Occipital lobe (tissue), 2 donors: ENCODE measurements at regions not wholly inside any gene's neighbourhood (a gene's known extent, or its start where the extent isn't known, plus 50 kb on each side); places are given as distances from the start of the nearest gene placed in this dataset. TPM values are rescaled to one million over a fixed set of nuclear protein-coding genes. Genes with fewer than 3 reads are reported as not detected.
A peak's percentile ranks its signal among the peaks of the same experiment; 100 is the strongest.

ENCODE experiments used
- DNase-seq: peaks from one replicate; lab custom pipeline; 2025; lab: John Stamatoyannopoulos, UW
- small RNA-seq: library from RNA; depleted of rRNA; stranded (forward); fragments of <200 nt; gene quantifications from one replicate; pipeline ENCODE3, GENCODE V24; 2014

DNA sequence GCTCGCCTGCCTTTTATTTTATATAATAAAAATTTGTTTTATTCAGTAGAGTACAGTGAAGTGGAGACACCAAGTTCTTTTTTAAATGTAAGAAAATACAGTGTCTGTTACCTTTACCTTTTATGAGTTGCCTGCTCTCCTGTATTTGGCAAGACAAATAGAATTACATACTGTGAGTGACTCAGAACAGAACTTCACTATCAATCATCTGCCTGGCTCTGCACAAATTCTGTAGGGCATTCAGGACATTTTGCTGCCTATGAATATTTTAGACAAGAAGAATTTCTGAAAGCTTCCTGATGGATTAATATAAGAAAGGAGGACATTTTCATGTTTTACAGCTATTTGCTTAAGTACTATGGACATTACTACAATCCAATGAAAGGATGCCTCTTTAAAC lies 135.4 kb upstream of the PHF14 start:
- DNase-seq: no peak

DNA sequence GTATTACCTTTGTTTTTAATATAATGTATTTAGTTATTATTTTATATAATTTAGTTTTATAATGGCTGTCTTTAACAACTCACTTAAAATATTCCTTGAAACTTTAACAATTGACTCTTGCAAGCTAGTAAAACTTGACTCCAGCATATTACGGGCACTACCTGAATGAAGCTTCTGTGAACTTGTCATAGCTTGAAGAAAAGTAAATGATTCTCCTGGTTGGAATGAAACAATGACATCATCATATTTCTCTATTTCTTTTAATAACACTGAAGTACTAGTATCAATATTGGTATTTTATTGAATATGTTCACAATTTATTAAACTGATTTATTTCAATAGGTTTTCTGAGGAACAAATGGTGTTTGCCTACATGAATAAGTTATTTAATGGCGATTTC lies 128.4 kb upstream of the PHF14 start:
- no peak for DNase-seq

DNA sequence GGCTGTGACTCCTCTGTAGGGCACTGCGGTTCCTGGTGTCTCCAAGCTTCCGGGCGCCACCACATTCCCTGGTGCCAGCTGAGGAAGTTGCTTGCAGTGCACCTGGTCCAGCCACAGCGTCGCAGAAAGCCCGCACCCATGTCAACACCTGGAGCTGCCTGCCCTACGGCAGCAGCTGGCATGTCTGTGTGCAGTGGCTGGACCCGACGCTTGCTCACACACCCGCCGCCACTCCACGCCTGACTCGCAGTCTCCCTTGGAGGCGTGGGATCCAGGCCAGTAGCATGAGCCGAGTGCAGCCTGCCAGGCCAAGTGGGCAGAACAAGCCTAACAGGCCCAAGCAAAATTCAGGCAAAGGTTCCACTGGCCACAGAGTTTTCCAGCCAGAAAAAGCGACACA lies 118.1 kb upstream of the PHF14 start:
- no peak for DNase-seq

DNA sequence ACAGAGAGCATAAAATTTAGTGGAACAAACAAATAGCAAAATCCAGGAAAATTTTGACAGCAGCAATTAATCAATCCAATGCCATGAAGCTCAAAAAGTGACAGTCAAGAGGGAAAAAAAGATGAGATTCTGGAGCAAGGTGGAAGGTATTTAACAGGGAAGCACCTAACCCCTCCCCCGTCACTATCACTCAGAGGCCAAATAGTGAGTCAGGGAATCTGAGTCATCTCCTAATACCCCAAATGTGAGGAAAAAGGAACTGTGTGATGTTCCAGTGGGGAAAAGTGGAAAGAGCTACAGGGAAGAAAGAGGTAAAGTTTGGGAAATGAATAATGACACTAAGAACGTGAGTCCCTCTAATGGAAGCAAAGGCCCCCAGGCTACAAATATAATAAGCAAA lies 113.2 kb upstream of the PHF14 start:
- DNase-seq: no peak

DNA sequence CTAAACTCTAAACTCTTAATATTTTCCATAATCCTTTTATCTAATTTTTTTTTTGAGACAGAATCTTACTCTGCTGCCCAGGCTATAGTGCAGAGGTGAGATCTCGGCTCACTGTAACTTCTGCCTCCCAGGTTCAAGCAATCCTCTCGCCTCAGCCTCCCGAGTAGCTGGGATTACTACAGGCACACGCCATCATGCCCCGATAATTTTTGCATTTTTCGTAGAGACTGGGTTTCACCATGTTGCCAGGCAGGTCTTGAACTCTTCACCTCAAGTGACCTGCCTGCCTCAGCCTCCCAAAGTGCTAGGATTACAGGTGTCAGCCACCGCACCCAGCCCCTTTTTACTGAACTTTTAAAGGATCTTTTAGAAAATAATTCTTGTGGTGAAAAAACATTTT lies 110.2 kb upstream of the PHF14 start:
- no peak for DNase-seq

DNA sequence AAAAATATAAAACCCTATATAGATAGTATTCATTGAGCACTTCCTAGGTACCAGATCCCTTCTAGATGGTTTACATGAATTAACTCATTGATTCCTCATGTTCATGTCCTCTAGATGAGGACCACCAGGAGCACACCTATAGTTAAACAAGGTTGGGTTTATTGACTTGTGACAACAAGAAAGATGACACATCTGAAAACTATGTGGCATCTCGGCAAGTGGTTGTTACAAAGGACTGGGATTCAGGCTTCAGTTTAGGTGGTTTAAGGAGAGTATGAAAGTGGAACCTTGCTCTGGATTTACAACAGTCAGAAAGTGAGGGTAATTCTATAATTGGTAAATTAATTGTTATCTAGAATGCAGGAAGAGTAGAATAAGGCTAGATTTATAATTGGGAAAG lies 99.0 kb upstream of the PHF14 start:
- DNase-seq: no peak

DNA sequence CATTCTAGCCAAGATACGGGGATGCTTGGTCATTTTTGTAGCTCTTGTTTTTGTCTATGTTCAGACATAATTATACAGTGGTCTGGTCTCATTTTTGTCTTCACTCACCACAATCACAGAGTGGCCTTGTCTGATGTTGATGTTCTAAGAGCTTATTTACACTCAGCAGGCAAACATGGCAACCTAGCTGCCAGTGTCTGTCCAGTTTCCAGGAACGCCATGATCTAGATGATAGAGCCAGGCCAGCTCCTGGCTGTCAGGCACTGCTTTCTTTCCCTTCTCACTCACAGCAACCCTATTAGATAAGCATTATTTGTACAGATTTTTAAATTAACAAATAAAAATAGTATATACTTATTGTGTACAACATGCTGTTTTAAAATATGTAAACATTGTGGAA lies 98.6 kb upstream of the PHF14 start:
- no peak for DNase-seq

DNA sequence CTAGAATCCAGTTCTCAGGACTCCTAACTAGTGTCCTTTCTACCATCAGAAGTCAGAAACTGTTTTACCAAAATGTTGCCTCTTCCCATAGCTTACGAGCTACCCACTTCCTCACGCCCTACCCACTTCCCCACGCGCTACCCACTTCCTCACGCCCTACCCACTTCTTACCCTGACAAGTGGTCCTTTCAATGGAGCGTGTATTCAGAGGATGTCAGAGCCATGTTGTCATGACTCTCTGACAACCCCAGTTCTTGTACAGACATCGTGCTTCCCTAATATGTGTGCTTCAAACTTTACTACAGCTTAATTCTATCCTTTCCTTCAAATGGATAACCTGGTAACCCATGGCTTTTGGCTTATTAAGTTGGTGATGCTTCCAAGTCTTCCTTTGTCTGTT lies 84.8 kb upstream of the PHF14 start:
- no peak for DNase-seq

DNA sequence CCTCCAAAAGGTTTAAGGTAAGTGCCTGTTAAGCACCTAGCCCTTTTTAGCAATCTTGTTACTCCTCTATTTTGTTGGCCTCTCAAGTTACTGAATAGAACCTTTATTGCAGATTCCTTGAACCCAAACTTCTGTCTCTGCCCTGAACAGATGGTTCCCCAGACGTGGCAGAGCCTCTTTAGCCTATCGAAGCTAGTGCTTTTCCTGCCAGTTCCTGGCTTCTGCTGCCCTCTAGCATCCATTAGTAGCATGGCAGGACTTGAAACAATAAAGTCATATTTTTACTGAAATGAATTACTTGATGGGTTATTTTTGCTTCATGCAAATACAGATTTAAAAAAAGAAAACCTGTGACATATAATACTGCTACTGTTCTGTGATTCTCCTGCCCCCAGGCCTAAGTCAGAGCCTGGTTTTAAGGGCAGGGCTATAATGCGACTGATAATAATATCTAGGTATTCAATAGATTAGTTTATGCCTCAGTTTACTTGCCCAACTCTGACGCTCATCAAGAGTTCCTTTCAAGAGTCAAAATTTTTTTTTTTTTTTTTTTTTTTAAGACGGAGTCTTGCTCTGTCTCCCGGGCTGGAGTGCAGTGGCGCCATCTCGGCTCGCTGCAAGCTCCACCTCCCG lies 84.3 kb upstream of the PHF14 start:
- peak; percentile 9 for DNase-seq

DNA sequence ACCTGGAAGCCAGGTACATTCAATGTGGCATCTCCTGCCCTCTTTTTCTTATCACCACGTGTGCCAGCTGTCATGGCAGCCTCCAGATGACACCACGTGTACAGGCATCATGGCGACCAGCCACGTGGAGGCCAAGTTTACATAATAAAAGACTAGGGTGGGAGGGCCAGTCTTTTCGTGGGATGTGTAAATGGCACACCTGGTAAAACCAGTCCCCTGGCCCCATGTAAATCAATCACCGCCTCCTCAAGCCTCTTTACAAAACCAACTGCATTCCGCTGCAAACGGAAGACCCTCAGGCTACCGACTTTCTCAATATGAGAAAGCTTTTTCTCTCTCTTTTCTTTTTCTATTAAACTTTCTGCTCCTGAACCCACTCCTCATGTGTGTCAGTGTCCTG lies 65.1 kb upstream of the PHF14 start:
- no peak for DNase-seq

DNA sequence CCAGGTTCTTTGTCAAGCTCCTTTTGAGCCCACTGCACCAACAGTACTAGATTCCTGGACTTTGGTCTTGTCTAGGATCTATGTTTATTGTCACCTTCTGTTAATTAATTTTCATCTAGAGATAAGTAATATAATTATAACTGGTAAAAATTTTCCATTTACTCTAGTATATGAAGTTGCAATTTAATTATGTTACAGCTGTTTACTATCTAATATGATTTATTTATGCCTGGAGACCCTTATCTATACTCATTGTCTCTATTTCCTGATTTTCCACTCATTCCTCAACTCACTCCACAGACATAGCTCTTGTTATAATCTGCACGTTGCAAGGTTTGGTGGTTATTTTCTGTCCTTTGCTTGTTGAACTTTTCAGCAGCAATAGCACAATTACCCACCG lies 63.2 kb upstream of the PHF14 start:
- no peak for DNase-seq

DNA sequence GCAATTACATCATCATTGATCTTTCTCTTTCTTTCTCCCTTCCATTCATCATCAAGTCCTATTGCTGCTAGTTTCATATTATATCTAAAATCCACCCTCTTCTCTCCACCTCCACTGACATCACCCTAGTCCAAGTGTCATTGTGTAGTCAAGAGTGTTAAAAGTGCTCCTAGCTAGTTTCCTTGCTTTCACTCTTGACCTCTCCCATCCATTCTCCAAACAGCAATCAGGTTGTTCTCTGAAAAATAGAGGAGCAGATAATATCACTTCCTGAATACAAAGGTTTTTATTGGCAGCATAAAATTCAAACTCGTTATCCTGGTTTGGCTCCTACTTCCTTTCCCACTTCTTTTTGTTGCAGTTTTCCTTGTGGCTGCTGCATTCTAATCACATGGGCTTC lies 61.6 kb upstream of the PHF14 start:
- DNase-seq: no peak

DNA sequence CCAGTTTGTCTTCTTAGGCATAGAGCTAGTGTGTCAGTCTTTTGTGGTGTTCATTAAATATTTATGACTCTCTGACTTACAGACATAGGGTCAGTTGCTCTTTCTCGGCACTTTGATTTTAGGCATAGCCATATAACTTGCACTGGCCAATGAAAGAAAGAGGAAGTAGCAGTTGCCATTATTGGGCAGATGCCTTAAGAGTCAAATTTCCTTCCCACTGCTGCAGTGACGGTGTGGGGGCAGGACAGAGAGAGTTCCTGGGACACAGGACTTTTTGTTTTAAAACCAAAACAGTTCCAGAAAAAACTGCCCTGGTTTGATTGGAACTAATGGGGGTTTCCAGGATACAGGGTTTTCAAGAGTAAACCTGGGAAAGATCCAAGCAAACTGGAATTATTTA lies 60.2 kb upstream of the PHF14 start:
- no peak for DNase-seq

DNA sequence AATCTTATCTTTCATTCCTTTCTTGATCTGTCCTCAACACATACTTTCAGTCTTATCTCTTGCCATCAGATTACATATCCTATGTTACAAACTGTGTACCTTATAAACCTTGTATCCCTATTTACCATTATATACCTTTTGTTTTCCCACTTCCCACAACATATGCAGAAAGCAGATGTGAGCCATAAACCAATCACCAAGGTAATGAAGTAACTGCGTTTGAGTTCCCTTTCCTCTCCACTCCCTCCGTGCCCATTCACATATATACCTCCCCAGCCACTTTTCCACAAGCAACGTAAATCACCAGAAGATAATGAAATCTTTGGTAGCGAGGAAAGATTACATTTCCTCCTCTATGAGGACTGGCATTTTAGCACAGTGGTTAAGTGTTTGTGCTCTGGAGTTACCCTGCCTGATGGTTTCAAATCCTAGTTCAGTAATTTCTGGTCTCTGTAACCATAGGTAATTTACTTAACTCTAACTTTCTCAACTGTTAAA lies 55.5 kb upstream of the PHF14 start:
- DNase-seq: no peak

DNA sequence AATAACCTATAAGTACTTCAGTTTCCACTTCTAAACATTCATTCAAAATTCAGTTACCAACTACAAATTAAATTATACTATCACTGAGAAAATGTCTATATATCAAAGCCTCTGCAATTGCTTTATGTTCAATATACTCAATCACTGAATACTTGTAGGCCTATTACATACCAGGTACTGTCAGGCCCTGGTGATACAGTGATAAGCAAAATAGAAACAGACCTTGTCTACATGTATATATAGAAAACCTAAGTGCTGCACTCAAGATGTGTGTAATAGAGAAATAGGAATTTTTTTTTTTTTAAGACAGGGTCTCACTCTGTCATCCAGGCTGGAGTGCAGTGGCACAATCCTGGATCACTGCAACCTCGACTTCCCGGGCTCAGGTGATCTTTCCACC lies 53.7 kb upstream of the PHF14 start:
- no peak for DNase-seq

Small RNA genes in the stretch of these regions (small RNA-seq; reads per million reads assigned to genes)
- gene AC004852.1: not detected
- gene AC009945.1: not detected
- gene RF00012: 0.12 reads per million
- gene RF00019: not detected
